D721Med (cell line): ENCODE measurements at regions not wholly inside any gene's neighbourhood (a gene's known extent, or its start where the extent isn't known, plus 50 kb on each side); places are given as distances from the start of the nearest gene placed in this dataset.
"Not testable (repeated sequence)": the region's sequence is repeated elsewhere in the genome, so short reads cannot be mapped to it uniquely, and the experiment has no call there.

Experiments used
- DNase-seq: peaks from one replicate; pipeline ENCODE4 v3.0.0; 2011; ENCODE audit warnings: low spot score; ENCODE audit not compliant: insufficient read length
- FAIRE-seq: peaks from 2 replicates; lab custom pipeline; 2011; peaks lifted over from hg19 to GRCh38; lab: Jason Lieb, UNC
- CTCF ChIP-seq: IDR thresholded peaks from 2 replicates; pipeline ENCODE4 v1.5.1; 2012; ENCODE audit warnings: mild to moderate bottlenecking, control low read depth; ENCODE audit not compliant: insufficient read depth; ENCODE audit errors: missing control alignments

- DNase-seq = no peak
- no peak for TF ChIP-seq CTCF
- no peak for FAIRE-seq
Observed at GRCh38 chr12:58695263-58695662, 225.0 kb downstream of the LRIG3 start.

- no peak for FAIRE-seq
- TF ChIP-seq CTCF = no peak
- DNase-seq = no peak
Observed at GRCh38 chr12:58701536-58701935, 218.8 kb downstream of the LRIG3 start.

GRCh38 chr12:58703866-58704265 is 216.4 kb downstream of the LRIG3 start:
- no peak for TF ChIP-seq CTCF
- no peak for FAIRE-seq

GRCh38 chr12:58704770-58705169 is 215.5 kb downstream of the LRIG3 start:
- not testable (repeated sequence) for FAIRE-seq, DNase-seq

More at GRCh38 chr12:58703866-58704265, 216.4 kb downstream of the LRIG3 start:
- DNase-seq = no peak

GRCh38 chr12:58710901-58711300 is 209.4 kb downstream of the LRIG3 start:
- no peak for FAIRE-seq
- no peak for TF ChIP-seq CTCF
- DNase-seq = no peak

GRCh38 chr12:58711974-58712373 is 208.3 kb downstream of the LRIG3 start:
- FAIRE-seq (no peak), DNase-seq (no peak)
- TF ChIP-seq CTCF = no peak

GRCh38 chr12:58712976-58713375 is 207.3 kb downstream of the LRIG3 start:
- FAIRE-seq = no peak
- no peak for TF ChIP-seq CTCF

GRCh38 chr12:58719161-58719560 is 201.1 kb downstream of the LRIG3 start:
- no peak for TF ChIP-seq CTCF
- FAIRE-seq = no peak
- DNase-seq = no peak

More at GRCh38 chr12:58712976-58713375, 207.3 kb downstream of the LRIG3 start:
- DNase-seq = no peak
